Glomerular visceral epithelial cell (primary cell): ENCODE measurements at regions not wholly inside any gene's neighbourhood (a gene's known extent, or its start where the extent isn't known, plus 50 kb on each side); places are given as distances from the start of the nearest gene placed in this dataset.
"Not testable (repeated sequence)": the region's sequence is repeated elsewhere in the genome, so short reads cannot be mapped to it uniquely, and the experiment has no call there.

Experiments
- DNase-seq: peaks from one replicate; pipeline ENCODE4 v3.0.0-alpha.2; 2016; ENCODE audit errors: extremely low spot score

- DNase-seq: no peak
Measured at GRCh38 chr1:213585402-213585801, 402.4 kb upstream of the PROX1 start.

GRCh38 chr1:213585959-213586586 is 401.7 kb upstream of the PROX1 start:
- no peak for DNase-seq

- DNase-seq: no peak
Measured at GRCh38 chr1:213586587-213586972, 401.2 kb upstream of the PROX1 start.

GRCh38 chr1:213596729-213597128 is 391.0 kb upstream of the PROX1 start:
- no peak for DNase-seq

DNA sequence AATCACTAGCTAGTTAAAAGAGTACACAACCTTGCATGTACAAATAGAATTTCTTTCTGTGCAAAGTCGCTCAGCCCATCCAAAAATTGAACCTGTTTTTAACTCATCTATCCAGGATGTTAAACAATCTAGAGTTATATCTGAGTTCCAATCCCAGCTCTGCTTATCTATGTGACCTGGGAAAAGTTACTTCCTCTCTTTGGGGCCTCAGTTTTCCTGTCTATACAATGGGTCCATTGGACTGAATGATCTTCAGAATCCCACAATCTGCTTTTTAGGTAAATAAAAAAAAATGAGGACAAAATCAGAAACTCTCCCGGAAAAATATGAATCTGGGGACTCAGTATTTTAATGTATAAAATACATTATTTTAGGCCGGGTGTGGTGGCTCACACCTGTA is 389.5 kb upstream of the PROX1 start:
- DNase-seq: no peak

DNA sequence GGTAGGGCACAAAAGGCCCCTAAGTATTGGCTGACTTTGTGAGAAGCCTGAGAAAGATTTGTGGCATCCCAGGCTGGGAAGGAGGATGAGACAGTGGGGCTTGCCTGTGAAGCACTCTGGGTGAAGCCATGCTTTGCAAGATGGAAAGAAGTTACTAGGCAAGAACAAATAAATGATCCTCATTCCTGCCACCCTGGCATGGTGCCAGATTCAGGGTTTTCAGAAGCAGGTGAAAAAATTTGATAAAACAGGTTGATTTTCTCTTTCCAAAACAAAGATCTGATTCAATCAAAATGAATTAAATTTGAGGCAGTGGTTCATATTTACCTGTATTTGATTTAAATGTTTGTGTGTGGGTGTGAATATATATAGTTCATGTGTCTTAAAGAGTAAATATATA is 386.9 kb upstream of the PROX1 start:
- no peak for DNase-seq

DNA sequence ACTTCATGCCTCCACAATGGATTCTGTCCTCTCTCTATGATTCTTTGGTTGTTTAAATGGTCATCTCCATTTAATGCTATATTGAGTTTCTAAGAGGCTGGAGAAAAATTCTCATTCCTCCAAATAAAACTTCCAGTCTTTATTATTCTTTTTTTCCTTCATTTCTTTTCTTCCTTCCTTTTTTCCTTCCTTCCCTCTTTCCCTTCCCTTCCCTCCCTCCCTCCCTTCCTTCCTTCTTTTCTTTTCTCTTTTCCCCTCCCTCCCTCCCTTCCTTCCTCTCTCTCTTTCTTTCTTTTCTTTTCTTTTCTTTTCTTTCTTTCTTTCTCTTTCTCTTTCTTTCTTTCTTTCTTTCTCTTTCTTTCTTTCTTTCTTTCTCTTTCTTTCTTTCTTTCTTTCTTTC is 386.1 kb upstream of the PROX1 start:
- not testable (repeated sequence) for DNase-seq

DNA sequence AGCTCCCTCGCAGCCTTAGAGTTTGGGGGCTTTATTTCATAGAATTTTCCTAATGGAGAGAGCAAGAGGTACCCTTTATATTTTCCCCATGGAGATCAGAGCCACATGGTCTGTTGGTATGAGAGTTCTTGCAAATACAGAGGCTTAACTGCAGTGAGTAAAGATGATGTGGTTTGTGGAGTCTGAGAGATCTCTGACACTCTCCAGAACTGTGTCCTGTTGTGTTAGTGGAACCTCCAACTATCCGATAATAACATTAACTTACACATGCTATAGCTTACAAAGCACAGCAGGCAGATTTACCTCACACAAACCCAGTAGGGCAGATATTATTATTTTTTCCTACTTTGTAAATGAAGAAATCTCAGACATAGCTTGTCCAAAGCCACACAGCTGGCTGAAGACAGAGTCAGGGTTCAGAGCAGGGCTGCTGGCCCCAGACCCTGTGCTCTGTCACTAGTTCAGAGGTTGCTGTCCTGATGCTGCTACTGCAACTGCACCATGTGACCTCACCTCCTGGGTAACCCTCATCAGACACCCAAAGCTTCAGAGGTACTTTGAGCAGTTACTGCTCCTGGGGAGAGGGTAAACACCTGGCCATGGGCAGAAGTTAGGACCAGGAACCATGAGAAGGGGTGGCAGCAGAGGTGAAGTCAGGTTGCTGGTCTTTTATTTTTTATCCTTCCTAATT is 384.8 kb upstream of the PROX1 start:
- DNase-seq: no peak

DNA sequence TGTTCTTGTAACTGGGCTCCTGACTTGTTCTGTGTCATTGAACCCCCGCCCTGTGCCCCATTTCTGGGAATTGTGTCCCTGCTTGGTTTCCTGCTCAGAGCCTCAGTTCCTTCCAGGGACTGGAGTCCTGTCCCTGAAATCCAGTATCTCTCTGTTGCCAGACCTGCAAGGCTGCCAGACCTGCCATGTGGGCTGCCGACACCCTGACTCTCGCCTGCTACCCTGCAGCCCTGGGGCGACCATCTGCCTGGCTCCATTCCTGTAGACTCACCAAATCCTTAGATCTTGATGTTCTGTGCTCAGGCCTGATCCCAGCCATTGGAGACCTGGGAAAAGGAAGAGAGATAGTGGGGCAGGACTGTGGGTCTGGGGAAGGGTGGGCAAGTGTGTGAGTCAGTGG is 383.3 kb upstream of the PROX1 start:
- DNase-seq: no peak

DNA sequence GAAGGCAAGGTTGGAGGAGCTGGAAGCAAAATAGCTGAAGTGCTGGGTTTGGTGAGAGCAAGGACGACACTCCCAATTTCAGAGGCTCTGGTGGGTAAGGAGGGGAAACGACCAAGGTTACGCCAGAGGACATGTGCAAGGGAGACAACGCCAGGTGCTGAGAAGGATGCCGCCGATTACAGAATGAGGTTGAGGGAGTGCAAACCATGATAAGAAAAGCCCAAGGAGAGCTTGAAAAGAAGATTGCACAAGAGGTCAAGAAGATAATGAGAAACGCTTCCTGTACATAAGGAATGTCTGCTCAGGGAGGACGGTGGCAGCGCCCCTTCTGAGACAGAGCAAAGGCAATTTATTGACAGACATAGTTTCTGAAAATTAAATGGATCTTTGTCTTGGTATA is 382.0 kb upstream of the PROX1 start:
- no peak for DNase-seq

DNA sequence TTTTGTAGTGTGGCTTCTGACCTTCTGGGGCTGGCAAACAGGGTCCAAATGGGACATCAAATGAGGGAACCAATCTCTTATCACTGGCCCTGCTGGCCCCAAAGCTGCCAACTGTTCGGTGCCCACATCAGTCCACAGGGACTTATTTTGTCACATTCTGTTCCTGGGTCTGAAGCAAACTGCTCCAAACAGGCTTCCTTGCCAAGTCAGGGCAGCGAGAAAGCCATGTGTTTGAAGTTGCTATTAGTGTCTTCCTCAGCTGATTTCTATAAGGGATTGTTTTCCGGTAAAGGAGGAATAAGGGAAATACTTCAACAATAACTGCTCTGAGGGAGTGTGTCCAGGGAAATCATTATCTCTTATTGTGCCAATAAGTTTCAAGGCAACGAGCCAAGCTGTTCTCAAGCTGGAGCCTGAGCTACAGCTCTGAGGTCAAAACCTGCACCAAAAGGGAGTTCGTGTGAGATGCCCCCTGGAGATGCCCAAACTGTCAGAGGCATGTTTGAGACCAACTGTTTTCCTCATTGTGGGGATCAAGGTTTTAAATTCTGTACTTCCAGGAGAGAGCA is 381.4 kb upstream of the PROX1 start:
- no peak for DNase-seq

DNA sequence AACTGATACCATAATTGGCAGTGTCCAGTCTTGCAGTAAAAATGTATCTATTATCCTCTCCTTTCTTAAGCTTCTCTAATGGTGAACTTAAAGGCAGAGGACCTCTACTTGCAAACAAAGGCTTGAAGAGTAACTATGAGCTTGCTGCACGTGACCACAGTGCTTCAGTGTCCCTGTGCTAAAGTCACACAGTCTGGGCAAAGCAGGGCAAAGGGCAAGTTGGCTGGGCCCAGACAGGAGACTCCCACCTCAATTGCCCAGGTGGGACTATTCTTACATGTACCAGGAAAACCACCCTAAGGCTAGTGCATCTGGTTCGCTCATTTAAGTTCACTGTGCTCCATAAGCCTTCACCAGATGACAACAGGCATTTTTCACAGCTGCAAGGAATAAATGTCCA is 374.2 kb upstream of the PROX1 start:
- no peak for DNase-seq

DNA sequence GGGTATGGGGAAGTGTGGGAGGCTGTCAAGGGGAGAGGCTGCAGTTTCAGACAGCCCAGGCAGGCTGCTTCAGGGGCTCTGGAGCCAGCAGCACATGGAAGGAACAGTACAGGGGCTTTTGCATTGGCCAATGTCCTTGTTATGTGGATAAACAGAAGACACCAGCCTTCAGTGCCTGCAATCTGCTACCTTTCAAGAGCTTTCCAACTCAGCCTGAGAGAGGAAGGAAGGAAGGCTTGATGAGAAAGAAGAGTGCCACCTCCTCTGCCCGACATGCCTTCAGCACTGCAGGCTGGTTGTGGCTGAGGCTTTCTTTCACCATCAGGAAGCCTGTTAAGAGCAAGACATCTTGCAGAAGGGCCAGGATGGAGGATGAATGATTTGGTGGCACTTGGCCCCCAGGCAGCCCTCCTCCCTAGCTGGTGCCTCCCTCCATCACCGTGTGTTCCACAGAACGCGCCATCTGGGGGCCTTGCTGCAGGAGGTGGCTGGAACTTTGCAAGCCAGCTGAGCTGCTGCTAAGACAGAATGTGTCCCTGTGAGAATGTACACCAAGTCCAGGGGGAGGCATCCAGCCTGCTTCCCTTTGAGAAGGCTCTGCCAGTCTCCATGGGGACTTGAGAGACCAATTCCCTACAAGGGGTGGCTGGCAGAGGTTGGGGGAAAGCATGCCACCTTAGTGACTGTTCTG is 372.4 kb upstream of the PROX1 start:
- DNase-seq: no peak

DNA sequence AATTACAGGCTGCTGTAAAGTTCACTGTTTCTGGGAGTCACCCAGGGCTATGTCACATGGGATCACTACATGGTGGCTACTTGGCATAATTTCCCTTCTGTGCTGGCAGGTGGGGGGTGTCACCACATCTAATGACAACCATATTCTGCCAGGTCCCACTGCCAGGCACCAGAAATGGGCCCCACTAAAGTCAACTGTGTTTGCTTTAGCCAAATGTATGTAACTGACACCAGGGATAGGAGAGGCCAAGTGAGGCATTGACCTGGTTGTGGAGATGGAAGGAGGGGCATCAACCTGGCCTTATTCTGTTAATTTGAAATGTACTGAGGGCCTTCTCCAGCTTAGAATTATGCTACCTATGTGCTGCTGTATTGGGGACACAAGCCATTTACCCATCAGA is 370.6 kb upstream of the PROX1 start:
- DNase-seq: no peak

GRCh38 chr1:213618094-213618493 is 369.7 kb upstream of the PROX1 start:
- no peak for DNase-seq

DNA sequence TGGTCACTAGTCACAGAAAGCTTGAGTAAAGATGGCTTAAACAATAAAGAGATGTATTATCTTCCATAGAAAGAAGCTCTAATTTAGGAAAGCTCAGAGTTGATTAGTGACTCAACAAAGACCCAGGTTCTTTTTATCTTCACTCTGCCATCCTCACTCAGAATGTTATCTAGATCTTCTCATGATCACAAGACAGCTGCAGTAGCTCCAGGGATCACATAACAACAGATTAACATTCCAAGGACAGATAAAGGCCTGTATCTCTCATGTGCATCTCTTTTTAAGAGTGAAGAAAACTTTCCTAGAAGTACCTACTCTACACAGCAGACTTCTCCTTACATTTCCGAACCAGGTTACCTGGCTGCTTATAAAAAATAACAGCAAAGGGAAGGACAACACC is 368.7 kb upstream of the PROX1 start:
- DNase-seq: no peak

- DNase-seq: no peak
Measured at GRCh38 chr1:213621077-213621476, 366.7 kb upstream of the PROX1 start.

DNA sequence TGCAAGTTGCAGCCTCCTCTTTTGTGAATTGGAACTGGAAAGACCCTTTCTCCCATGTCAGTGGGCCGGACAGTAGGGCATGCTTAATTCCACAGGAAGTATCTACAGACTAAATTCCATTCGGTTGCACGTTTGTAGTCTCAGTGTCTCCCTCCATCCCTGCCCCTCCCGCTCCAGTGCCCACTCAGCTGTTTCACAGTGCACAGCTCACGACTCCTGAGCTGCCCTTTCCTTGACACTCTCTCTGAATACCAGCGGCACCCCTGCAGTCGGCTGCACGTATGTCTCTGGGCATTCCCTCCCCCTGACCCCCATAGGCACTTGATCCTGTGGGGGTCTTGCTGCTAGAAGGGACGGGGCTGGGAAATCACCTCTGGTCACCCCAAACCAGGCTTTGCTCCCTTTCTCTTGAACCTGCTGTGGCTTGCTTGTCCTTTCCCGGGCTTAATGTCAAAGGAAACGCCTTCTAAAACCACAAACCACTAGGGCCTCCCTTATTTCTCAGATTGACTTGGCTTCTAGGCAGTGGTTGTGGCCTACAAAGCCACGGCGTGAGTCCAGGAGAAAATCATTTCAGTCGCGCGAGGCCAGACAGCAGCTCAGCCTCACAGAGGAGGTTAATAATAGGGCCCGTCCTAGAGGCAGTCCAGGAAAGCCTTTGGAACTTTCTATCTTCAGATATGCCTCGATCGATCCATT is 365.3 kb upstream of the PROX1 start:
- DNase-seq: no peak

GRCh38 chr1:213623064-213623581 is 364.6 kb upstream of the PROX1 start:
- DNase-seq: no peak

DNA sequence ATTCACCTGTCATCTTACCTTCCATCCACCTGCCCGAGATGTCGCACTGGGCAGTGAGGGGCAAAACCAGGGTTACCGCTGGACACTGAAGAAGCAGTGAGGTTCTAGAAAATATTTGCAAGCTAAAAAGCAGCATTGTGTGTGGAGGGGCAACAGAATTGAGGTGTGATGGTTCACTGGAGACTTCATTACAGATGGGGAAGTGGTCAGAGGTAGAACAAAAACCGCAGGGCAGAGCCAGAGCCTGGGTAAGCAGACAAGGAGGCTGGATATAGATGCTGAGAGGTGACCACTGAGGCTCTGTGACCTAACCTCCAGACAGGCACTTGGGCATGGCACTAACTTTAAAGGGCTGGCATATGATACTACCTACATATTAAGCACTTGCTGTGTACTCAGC is 363.9 kb upstream of the PROX1 start:
- no peak for DNase-seq

DNA sequence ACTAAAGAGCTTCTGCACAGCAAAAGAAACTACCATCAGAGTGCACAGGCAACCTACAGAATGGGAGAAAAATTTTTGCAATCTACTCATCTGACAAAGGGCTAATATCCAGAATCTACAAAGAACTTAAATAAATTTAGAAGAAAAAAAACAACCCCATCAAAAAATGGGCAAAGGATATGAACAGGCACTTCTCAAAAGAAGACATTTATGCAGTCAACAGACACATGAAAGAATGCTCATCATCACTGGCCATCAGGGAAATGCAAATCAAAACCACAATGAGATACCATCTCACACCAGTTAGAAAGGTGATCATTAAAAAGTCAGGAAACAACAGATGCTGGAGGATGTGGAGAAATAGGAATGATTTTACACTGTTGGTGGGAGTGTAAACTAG is 351.0 kb upstream of the PROX1 start:
- DNase-seq: not testable (repeated sequence)

- DNase-seq: no peak
Measured at GRCh38 chr1:213641312-213641711, 346.5 kb upstream of the PROX1 start.
